HCT116 (cell line): ENCODE measurements at regions not wholly inside any gene's neighbourhood (a gene's known extent, or its start where the extent isn't known, plus 50 kb on each side); places are given as distances from the start of the nearest gene placed in this dataset.

Experiments used
- ATAC-seq: fragments of 200-7000 bp; cut with Tn5 transposase; 2 replicates; pipeline ENCODE4 v1.9.1; 2020; ENCODE audit warnings: mild to moderate bottlenecking, moderate library complexity
- BruUV-seq: library from RNA; stranded (reverse); fragments of 400-500 nt; replicated peaks from 2 replicates; lab custom pipeline; 2021; lab: Mats Ljungman, UMichigan
- CTCF ChIA-PET: fragments of 300-600 bp; sonication (Branson Sonifier 250); formaldehyde crosslinking; loops from one replicate; lab custom pipeline; 2021; ENCODE audit warnings: antibody characterized with exemption; lab: Charles Lee
- POLR2A ChIA-PET: fragments of 300-600, 350-600 bp; sonication (Branson Sonifier 250); formaldehyde crosslinking; loops from one replicate; lab custom pipeline; 2021; ENCODE audit warnings: antibody characterized with exemption; lab: Charles Lee
- RAD21 ChIA-PET, 2 experiments: fragments of 300-600 bp; sonication (Branson Sonifier 250); formaldehyde crosslinking; loops; one replicate each; lab custom pipeline; 2023; ENCODE audit warnings: low total read pairs in 2 of 2; ENCODE audit not compliant: uncharacterized antibody in 2 of 2, unreplicated experiment in 2 of 2, low non-redundant PET in 1 of 2; lab: Charles Lee
- DNase-seq: peaks from one replicate; pipeline ENCODE4 v3.0.0-alpha.2; 2010; ENCODE audit warnings: low read depth, low spot score
- H2AFZ ChIP-seq: fragments of 200-600 bp; shearing (Covaris generic), sonication (generic); 2 replicates; pipeline ENCODE4 v1.6.1; 2017; ENCODE audit warnings: low read depth, mixed run types, mixed read lengths, antibody characterized with exemption, low read length; ENCODE audit not compliant: poor library complexity, severe bottlenecking
- H3K27ac ChIP-seq: 2 replicates; pipeline ENCODE4 v1.5.1; 2012; ENCODE audit warnings: low read depth, low read length
- H3K27me3 ChIP-seq: fragments of 200-600 bp; sonication (generic); 2 replicates; pipeline ENCODE4 v1.6.1; 2016; ENCODE audit warnings: mixed run types, low read length, mixed read lengths; ENCODE audit not compliant: insufficient read depth
- H3K36me3 ChIP-seq, 2 experiments: fragments of 200-500 bp in 1 of 2; fragments of 200-600 bp in 1 of 2; sonication (Bioruptor generic) in 1 of 2; sonication (generic) in 1 of 2; 2 replicates each; pipeline versions ENCODE4 v1.5.1 to v1.6.1; 2014 to 2016; ENCODE audit warnings: low read length in 2 of 2, inconsistent platforms in 1 of 2, mixed read lengths in 1 of 2, mixed run types in 1 of 2; ENCODE audit not compliant: insufficient read depth in 2 of 2, control insufficient read depth in 1 of 2
- H3K4me1 ChIP-seq, 2 experiments: fragments of 200-600 bp in 1 of 2; sonication (generic) in 1 of 2; 2 replicates each; pipeline versions ENCODE4 v1.5.1 to v1.6.1; 2012 to 2017; ENCODE audit warnings: low read length in 2 of 2, inconsistent platforms in 1 of 2, mild to moderate bottlenecking in 1 of 2, mixed read lengths in 1 of 2, mixed run types in 1 of 2, moderate library complexity in 1 of 2; ENCODE audit not compliant: insufficient read depth in 2 of 2, control insufficient read depth in 1 of 2
- H3K4me2 ChIP-seq: fragments of 200-600 bp; sonication (generic); 2 replicates; pipeline ENCODE4 v1.6.1; 2017; ENCODE audit warnings: mixed run types, low read length, mixed read lengths
- H3K4me3 ChIP-seq, 2 experiments: fragments of 200-600 bp in 1 of 2; sonication (generic) in 1 of 2; replicated peaks in 1 of 2; 2 replicates each; pipeline ENCODE4 v1.5.1; 2011 to 2016; ENCODE audit warnings: low read length in 2 of 2, control low read depth in 1 of 2, low read depth in 1 of 2, mild to moderate bottlenecking in 1 of 2, mixed read lengths in 1 of 2, mixed run types in 1 of 2
- H3K79me2 ChIP-seq: fragments of 200-600 bp; sonication (generic); 2 replicates; pipeline ENCODE4 v1.6.1; 2017; ENCODE audit warnings: mild to moderate bottlenecking, mixed run types, low read length, moderate library complexity, mixed read lengths; ENCODE audit not compliant: insufficient read depth
- H3K9ac ChIP-seq: fragments of 200-600 bp; sonication (generic); 2 replicates; pipeline ENCODE4 v1.6.1; 2016; ENCODE audit warnings: low read length, mixed read lengths
- H3K9me2 ChIP-seq: fragments of 200-600 bp; sonication (generic), shearing (Covaris generic); 2 replicates; pipeline ENCODE4 v1.6.1; 2017; ENCODE audit warnings: mixed run types, mild to moderate bottlenecking, moderate library complexity; ENCODE audit not compliant: insufficient read depth
- H3K9me3 ChIP-seq, 2 experiments: fragments of 200-500 bp in 1 of 2; fragments of 200-600 bp in 1 of 2; sonication (Bioruptor generic) in 1 of 2; sonication (generic) in 1 of 2; 2 replicates each; pipeline ENCODE4 v1.6.1; 2014 to 2017; ENCODE audit warnings: low read length in 2 of 2, mixed read lengths in 2 of 2, inconsistent platforms in 1 of 2, low read depth in 1 of 2, mild to moderate bottlenecking in 1 of 2, mixed run types in 1 of 2, moderate library complexity in 1 of 2; ENCODE audit not compliant: control insufficient read depth in 1 of 2, insufficient read depth in 1 of 2
- H4K20me1 ChIP-seq: fragments of 200-600 bp; sonication (generic), shearing (Covaris generic); 2 replicates; pipeline ENCODE4 v1.6.1; 2017; ENCODE audit warnings: mixed run types, mild to moderate bottlenecking, moderate library complexity; ENCODE audit not compliant: insufficient read depth
- CBX3 ChIP-seq: IDR thresholded peaks from 2 replicates; pipeline ENCODE4 v1.6.1; 2012; ENCODE audit warnings: low read depth
- CEBPB ChIP-seq: IDR thresholded peaks from 2 replicates; pipeline ENCODE4 v1.6.1; 2012; ENCODE audit warnings: low read depth
- CTCF ChIP-seq, 3 experiments: fragments of 200-600 bp in 1 of 3; sonication (generic) in 1 of 3; IDR thresholded peaks in 2 of 3; conservative IDR thresholded peaks in 1 of 3; 2 replicates each; pipeline ENCODE4 v1.5.1; 2012 to 2017; ENCODE audit warnings: low read depth in 2 of 3, low read length in 2 of 3, antibody characterized with exemption in 1 of 3, borderline replicate concordance in 1 of 3, control low read depth in 1 of 3, mild to moderate bottlenecking in 1 of 3, mixed read lengths in 1 of 3, mixed run types in 1 of 3, moderate library complexity in 1 of 3; ENCODE audit not compliant: insufficient read depth in 1 of 3
- EGR1 ChIP-seq: IDR thresholded peaks from 2 replicates; pipeline ENCODE4 v1.6.1; 2012; ENCODE audit warnings: low read depth
- EZH2 ChIP-seq: fragments of 200-600 bp; sonication (generic); IDR thresholded peaks from 2 replicates; pipeline ENCODE4 v1.6.1; 2017; ENCODE audit warnings: antibody characterized with exemption, mixed run types
- FOSL1 ChIP-seq: IDR thresholded peaks from 2 replicates; pipeline ENCODE4 v1.6.1; 2012; ENCODE audit warnings: low read depth
- JUND ChIP-seq: IDR thresholded peaks from 2 replicates; pipeline ENCODE4 v1.6.1; 2012
- MAX ChIP-seq: IDR thresholded peaks from 2 replicates; pipeline ENCODE4 v1.6.1; 2012
- POLR2A ChIP-seq: IDR thresholded peaks from 2 replicates; pipeline ENCODE4 v1.7.0; 2011; ENCODE audit warnings: borderline replicate concordance; ENCODE audit not compliant: insufficient read depth, insufficient read length; ENCODE audit errors: extremely low read depth
- SP1 ChIP-seq: IDR thresholded peaks from 2 replicates; pipeline ENCODE4 v1.6.1; 2012; ENCODE audit warnings: low read depth
- TCF7L2 ChIP-seq: IDR thresholded peaks from 2 replicates; pipeline ENCODE4 v1.7.0; 2011; ENCODE audit warnings: borderline replicate concordance, inconsistent platforms; ENCODE audit not compliant: insufficient read depth, insufficient read length; ENCODE audit errors: extremely low read depth
- YY1 ChIP-seq: IDR thresholded peaks from 2 replicates; pipeline ENCODE4 v1.6.1; 2011; ENCODE audit warnings: low read length, low read depth, moderate library complexity, mild to moderate bottlenecking; ENCODE audit not compliant: insufficient replicate concordance; ENCODE audit errors: extremely low read depth
- ZBTB33 ChIP-seq: IDR thresholded peaks from 2 replicates; pipeline ENCODE4 v1.6.1; 2011; ENCODE audit warnings: mild to moderate bottlenecking, low read length, moderate library complexity; ENCODE audit not compliant: insufficient replicate concordance; ENCODE audit errors: extremely low read depth
- ZFX ChIP-seq: fragments of 450-650 bp; IDR thresholded peaks from 2 replicates; pipeline ENCODE4 v1.6.1; 2017
- ZNF274 ChIP-seq: fragments of 200-500 bp; sonication (Bioruptor generic); IDR thresholded peaks from 2 replicates; pipeline ENCODE4 v1.6.1; 2014; ENCODE audit warnings: mild to moderate bottlenecking, low read depth, low read length, inconsistent platforms
- intact Hi-C: fragments of 100-400 bp; cut with micrococcal nuclease; formaldehyde crosslinking; loops from 2 replicates; pipeline ENCODE4 v1.10.0; 2022

- Histone ChIP-seq H3K27me3 (no peaks in the 10 kb centered on the region), H3K27ac (no peak overlapping the region), H3K4me2 (no peak overlapping the region), H4K20me1 (no peaks in the 10 kb centered on the region), H2AFZ (no peak overlapping the region), H3K9me2 (no peaks in the 10 kb centered on the region), H3K9me3 (no peaks in the 10 kb centered on the region), H3K9ac (no peak overlapping the region), H3K36me3 (no peaks in the 10 kb centered on the region), H3K79me2 (no peaks in the 10 kb centered on the region), H3K4me3 (no peak overlapping the region), H3K4me1 (no peaks in the 10 kb centered on the region)
- RAD21 ChIA-PET = no interaction called here
- DNase-seq = no peak
- TF ChIP-seq YY1 = no peak
- TF ChIP-seq ZBTB33 = no peak
- no peak for TF ChIP-seq ZNF274
- no peak for TF ChIP-seq CEBPB
- intact Hi-C loops = no loop called here
- POLR2A ChIA-PET = no interaction called here
- CTCF ChIA-PET = no interaction called here
- no TSS peak for BruUV-seq
- ATAC-seq = no peak
Observed at GRCh38 chr13:82833923-82834322, 1048.4 kb downstream of the SLITRK1 start.

- Histone ChIP-seq H3K9ac (no peak overlapping the region), H4K20me1 (no peaks in the 10 kb centered on the region), H3K4me3 (no peak overlapping the region), H3K9me2 (no peaks in the 10 kb centered on the region), H3K27me3 (no peaks in the 10 kb centered on the region), H3K27ac (no peak overlapping the region), H3K4me2 (no peak overlapping the region), H2AFZ (no peak overlapping the region), H3K36me3 (no peaks in the 10 kb centered on the region), H3K79me2 (no peaks in the 10 kb centered on the region), H3K4me1 (no peaks in the 10 kb centered on the region), H3K9me3 (no peaks in the 10 kb centered on the region)
- no peak for DNase-seq
- ChIA-PET RAD21 (no interaction called here), CTCF (no interaction called here), POLR2A (no interaction called here)
- intact Hi-C loops = no loop called here
- ATAC-seq = no peak
- no TSS peak for BruUV-seq
- TF ChIP-seq FOSL1 (no peak), EZH2 (no peak), EGR1 (no peak), CBX3 (no peak), MAX (no peak), ZNF274 (no peak), TCF7L2 (no peak), ZBTB33 (no peak), CTCF (IDR thresholded peaks at IDR 0.05 in 2 of 3, conservative IDR thresholded peaks at IDR 0.05 in 1 of 3; ENCODE audit: borderline replicate concordance in 1 of 3, insufficient read depth in 1 of 3, low read depth in 2 of 3, low read length in 2 of 3) (no peak), JUND (no peak), SP1 (no peak), CEBPB (no peak), POLR2A (no peak), ZFX (no peak)
Observed at GRCh38 chr13:82829040-82829439, 1053.2 kb downstream of the SLITRK1 start.
